ENCODE measurements at regions not wholly inside any gene's neighbourhood (a gene's known extent, or its start where the extent isn't known, plus 50 kb on each side); places are given as distances from the start of the nearest gene placed in this dataset.
"Not testable (repeated sequence)": the region's sequence is repeated elsewhere in the genome, so short reads cannot be mapped to it uniquely, and the experiment has no call there.

DNA sequence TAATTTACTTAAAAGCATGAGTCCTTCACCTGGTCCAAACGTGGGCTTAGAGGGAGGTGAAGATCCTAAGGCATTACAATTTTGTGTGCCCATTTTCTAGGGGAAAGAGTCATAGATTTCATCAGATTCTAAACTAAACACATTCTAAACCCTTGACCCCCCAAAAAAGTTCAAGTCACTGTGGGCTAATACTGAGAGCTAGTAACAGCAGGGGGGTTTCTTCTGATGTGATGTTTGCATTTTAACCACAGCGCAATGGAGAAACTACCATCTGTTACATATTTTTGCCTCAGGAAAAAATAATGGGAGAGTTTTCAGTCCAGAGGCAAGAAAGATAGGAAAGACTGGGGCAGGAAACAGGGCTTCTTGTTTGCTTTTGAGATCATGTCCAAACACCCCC lies 110.8 kb upstream of the SLC1A3 start:
- TF ChIP-seq, protein P1, sequence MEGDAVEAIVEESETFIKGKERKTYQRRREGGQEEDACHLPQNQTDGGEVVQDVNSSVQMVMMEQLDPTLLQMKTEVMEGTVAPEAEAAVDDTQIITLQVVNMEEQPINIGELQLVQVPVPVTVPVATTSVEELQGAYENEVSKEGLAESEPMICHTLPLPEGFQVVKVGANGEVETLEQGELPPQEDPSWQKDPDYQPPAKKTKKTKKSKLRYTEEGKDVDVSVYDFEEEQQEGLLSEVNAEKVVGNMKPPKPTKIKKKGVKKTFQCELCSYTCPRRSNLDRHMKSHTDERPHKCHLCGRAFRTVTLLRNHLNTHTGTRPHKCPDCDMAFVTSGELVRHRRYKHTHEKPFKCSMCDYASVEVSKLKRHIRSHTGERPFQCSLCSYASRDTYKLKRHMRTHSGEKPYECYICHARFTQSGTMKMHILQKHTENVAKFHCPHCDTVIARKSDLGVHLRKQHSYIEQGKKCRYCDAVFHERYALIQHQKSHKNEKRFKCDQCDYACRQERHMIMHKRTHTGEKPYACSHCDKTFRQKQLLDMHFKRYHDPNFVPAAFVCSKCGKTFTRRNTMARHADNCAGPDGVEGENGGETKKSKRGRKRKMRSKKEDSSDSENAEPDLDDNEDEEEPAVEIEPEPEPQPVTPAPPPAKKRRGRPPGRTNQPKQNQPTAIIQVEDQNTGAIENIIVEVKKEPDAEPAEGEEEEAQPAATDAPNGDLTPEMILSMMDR (IDR thresholded peaks at IDR 0.05; ENCODE audit: extremely low read depth, missing control alignments) = no peak
- no peak for DNase-seq (ENCODE audit: low spot score)

DNA sequence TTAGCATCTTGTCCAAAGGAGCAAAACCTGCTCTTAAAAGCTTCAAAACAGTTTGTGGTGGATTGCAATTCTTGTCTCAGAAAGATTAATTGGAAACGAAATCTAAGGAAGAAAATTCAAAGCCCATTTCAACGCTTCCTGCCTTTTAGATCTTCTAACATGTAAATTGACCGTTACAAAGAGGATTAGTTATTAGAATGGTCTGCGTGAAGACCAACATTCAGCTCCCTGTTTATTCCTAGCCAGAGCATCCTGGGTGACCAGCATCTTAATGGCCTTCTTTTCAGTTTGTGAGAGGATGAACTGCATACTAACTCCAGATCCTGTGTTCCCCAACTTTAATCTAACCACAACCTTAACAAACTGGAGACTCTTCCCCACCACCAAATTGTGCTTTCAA lies 109.9 kb upstream of the SLC1A3 start:
- TF ChIP-seq, protein P1 (IDR thresholded peaks at IDR 0.05; ENCODE audit: extremely low read depth, missing control alignments) = no peak
- no peak for DNase-seq (ENCODE audit: low spot score)

DNA sequence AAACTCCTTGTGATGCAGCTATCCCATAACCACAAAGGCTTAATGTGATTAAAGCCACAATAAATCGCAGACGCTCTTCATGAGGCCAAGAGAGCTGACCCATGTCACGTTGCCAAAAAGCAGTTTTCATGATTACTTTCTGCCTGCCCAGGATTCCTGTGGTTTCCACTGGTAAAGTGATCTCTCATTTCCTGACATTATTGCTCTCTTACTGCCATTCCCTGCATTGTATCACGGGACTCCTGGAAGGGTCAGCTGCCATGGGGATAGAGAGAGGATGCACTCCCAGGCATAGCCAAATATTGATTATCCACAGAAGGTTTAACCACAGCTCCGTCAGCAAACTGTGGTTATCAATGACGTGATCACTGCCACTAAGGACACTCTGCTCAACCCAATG lies 103.8 kb upstream of the SLC1A3 start:
- no peak for DNase-seq (ENCODE audit: low spot score)
- TF ChIP-seq, protein P1 (IDR thresholded peaks at IDR 0.05; ENCODE audit: extremely low read depth, missing control alignments) = no peak

DNA sequence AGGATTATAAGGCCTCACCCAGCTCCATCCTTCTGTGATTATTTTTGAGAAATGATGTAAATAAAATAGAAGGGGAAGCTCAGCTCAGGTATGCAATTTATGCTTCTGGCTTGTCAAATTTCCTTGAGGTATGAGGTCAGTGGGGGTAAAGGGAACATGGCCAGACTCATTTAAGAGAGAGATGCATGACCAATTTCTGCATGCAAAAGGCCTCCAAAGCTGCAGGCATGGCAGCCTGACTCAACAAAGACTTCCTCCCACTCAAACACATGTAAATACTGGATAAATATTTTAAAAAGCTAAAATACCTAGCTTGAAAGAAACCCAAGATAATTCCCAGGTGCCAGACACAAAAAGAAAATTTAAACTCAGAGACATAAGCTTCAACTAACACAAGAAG lies 101.4 kb upstream of the SLC1A3 start:
- no peak for DNase-seq (ENCODE audit: low spot score)
- TF ChIP-seq, protein P1 (IDR thresholded peaks at IDR 0.05; ENCODE audit: extremely low read depth, missing control alignments) = no peak

GRCh38 chr5:36507332-36507952 lies 99.0 kb upstream of the SLC1A3 start:
- TF ChIP-seq, protein P1 (IDR thresholded peaks at IDR 0.05; ENCODE audit: extremely low read depth, missing control alignments) = peak; percentile 61

DNA sequence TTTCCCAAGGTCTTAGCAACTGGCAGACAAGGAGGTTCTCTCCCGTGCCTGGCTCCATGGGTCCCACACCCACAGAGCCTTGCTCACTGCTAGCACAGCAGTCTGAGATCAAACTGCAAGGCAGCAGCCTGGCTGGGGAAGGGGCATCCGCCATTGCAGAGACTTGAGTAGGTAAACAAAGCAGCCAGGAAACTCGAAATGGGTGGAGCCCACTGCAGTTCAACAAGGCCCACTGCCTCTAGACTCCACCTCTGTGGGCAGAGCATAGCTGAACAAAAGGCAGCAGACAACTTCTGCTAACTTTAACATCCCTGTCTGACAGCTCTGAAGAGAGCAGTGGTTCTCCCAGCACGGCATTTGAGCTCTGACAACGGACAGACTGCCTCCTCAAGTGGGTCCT lies 98.1 kb upstream of the SLC1A3 start:
- DNase-seq (ENCODE audit: low spot score) = not testable (repeated sequence)

More at GRCh38 chr5:36507332-36507952, 99.0 kb upstream of the SLC1A3 start:
- peak; percentile 71 for DNase-seq (ENCODE audit: low spot score)

DNA sequence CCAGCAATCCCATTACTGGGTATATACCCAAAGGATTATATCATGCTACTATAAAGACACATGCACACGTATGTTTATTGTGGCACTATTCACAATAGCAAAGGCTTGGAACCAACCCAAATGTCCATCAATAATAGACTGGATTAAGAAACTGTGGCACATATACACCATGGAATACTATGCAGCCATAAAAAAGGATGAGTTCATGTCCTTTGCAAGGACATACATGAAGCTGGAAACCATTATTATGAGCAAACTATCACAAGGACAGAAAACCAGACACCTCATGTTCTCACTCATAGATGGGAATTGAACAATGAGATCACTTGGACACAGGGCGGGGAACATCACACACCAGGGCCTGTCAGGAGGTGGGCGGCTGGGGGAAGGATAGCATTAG lies 92.8 kb upstream of the SLC1A3 start:
- not testable (repeated sequence) for DNase-seq (ENCODE audit: low spot score)

- DNase-seq (ENCODE audit: low spot score) = no peak
- TF ChIP-seq, protein P1 (IDR thresholded peaks at IDR 0.05; ENCODE audit: extremely low read depth, missing control alignments) = no peak
Observed at GRCh38 chr5:36519881-36520280, 86.5 kb upstream of the SLC1A3 start.

Measured in GM20000 (cell line).